GM18858 (cell line): ENCODE measurements at regions not wholly inside any gene's neighbourhood (a gene's known extent, or its start where the extent isn't known, plus 50 kb on each side); places are given as distances from the start of the nearest gene placed in this dataset.
"Not testable (repeated sequence)": the region's sequence is repeated elsewhere in the genome, so short reads cannot be mapped to it uniquely, and the experiment has no call there.

ENCODE experiments used
- ATAC-seq: cut with Tn5 transposase; IDR thresholded peaks from one replicate; pipeline ENCODE4 v1.9.1; 2021; ENCODE audit not compliant: unreplicated experiment

DNA sequence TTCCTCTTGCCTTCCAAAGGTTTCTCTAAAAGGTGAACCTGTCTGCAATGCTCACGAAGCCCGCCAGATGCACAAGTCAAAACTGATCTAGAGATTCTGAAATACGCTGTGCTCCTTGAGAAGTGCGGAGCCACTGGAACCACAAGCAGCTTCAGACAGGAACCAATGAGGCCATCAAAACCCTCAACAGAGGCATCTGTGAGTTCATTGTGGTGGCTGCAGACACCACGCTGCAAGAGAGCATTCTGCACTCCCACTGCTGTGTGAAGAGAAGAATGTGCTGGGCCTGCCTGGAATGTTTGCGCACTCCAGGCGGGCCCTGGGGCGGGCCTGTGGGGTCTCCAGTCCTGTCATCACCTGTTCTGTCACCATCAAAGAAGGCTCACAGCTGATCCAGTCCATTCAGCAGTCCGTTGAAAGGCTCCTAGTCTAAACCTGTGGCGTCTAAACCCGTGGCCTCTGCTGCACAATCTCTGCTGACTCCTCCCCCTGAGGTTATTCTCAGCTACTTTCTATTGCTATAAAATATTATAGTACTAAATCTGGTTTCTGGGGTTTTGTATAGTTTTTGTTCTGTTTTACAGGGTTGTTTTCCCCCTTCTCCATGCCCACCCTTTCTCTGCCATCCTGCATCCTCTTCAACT, 187.4 kb downstream of the FAM72C start:
- not testable (repeated sequence) for ATAC-seq

- not testable (repeated sequence) for ATAC-seq
These were observed 193.6 kb downstream of the FAM72C start for GRCh38 chr1:143778178-143778577.

GRCh38 chr1:143764831-143765230, 207.0 kb downstream of the FAM72C start:
- not testable (repeated sequence) for ATAC-seq

- not testable (repeated sequence) for ATAC-seq
These were observed 211.4 kb downstream of the FAM72C start for GRCh38 chr1:143760366-143760765.

DNA sequence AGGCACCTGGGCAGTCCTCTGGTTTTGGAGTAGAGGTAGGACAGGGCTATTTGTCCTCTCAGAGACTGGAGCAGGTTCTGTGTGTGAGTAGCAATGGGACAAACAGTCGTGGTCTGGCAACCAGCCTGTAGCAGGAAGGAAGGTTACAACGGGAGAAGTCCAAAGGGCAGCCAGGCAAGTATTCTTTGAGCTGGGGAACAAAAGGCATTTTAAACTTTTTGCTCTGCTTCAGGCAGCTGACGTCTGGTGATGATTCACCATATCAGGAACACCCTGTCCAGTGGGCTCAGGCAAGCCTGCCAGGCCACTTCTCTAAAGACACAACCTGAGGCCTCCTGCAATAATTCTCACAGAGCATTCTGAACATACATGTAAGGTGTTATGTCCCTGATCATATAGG, 215.8 kb downstream of the FAM72C start:
- ATAC-seq: not testable (repeated sequence)

DNA sequence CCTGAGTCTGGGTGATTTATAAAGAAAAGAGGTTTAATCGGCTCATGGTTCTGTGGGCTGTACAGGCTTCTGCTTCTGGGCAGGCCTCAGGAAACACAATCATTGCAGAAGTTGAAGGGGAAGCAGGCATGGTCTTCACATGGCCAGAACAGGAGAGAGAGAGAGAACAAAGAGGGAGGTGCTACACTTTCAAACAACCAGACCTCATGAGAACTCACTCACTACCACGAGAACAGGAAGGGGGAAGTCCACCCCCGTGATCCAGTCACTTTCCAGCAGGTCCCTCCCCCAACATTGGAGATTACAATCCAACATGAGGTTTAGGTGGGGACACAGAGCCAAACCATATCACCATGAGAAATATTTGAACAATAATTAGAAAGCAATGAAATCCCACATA, 222.9 kb downstream of the FAM72C start:
- ATAC-seq: no peak

DNA sequence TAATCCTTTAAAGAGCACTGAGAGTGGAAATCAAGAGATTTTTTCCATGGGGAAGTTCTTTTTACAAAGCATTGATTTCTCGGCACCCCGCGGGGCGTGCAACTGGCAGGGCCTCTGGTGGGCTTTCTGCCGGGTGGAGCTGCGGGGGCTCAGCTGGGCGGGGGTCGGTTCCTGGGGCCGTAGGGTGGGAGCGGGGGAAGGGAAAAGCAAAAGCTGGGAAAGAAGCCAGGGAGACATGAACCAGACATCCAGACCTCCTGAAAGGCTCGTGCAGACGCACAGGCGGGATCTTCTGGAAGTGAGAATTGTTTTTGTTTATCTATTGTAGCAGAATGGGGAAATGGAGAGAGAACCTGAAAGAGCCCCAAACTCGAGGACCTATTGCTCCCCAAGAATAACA, 235.2 kb downstream of the FAM72C start:
- no peak for ATAC-seq

- ATAC-seq: no peak
These were observed 235.9 kb downstream of the FAM72C start for GRCh38 chr1:143735764-143736461.

GRCh38 chr1:143734261-143734660, 237.5 kb downstream of the FAM72C start:
- not testable (repeated sequence) for ATAC-seq

- not testable (repeated sequence) for ATAC-seq
These were observed 240.9 kb downstream of the FAM72C start for GRCh38 chr1:143730890-143731289.

DNA sequence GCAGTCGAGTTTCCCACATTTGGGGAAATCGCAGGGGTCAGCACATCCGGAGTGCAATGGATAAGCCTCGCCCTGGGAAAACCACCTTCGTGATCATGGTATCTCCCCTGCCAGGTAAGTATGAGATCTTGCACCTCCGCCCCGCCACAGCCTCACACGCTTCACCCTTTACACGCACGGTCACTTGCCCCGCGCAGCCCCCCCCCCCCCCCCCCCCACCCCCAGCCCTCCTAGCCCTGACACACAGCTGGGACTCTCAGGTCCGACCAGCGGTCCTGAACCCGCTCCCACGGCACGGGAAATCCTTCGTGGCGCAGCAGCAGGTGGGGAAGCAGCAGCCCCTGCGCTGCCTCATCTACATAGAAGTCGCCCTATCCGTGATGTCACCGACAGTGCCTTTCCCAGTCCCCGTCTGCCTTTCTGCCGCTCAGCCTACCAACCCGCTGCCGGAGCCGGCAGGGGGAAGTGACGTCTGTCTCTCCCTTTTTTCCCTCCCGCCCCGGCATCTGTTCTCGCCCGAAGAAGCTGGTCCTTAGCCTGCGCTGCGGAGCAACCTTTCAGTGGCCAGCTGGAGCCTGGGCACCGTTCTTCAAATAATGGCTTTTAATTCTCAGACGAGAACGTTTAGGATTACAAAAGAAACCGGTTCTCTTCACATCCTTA, 242.2 kb downstream of the FAM72C start:
- ATAC-seq: not testable (repeated sequence)

- ATAC-seq: peak; percentile 93
These were observed 242.9 kb downstream of the FAM72C start for GRCh38 chr1:143728802-143729448.

DNA sequence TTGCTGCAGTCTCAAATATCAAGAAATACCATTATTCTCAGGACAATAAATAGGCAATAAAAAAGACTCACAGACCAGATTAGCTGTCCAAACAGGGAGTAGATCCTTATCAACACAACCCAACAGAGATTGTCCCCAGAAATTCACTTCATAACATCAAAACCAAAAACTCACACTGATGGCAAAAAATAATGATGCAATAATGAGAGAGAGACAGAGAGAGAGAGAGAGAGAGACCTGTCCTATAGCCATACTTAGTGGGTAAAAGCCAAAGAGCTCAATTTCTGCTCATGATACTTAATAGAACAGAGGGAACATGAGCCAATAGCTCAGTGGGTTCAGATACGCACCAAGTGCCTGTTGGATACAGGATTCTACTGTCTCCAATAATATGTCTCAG, 244.5 kb downstream of the FAM72C start:
- ATAC-seq: no peak

DNA sequence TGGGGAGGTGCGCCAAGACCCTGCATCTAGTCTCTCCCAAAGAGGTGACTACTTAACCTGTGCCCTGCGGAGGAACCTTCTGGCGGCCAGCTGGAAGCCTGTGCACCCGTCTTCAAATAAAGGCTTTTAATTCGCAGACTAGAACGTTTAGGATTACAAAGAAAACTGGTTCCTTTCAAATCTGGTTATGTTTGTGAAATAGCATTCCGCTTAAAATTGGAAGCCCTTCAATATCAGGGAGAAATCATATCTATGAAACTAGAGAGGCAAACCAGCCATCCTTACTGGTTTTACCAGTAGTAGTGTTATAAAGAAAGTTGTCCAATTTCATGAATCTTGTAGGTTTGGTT, 250.8 kb downstream of the FAM72C start:
- no peak for ATAC-seq

DNA sequence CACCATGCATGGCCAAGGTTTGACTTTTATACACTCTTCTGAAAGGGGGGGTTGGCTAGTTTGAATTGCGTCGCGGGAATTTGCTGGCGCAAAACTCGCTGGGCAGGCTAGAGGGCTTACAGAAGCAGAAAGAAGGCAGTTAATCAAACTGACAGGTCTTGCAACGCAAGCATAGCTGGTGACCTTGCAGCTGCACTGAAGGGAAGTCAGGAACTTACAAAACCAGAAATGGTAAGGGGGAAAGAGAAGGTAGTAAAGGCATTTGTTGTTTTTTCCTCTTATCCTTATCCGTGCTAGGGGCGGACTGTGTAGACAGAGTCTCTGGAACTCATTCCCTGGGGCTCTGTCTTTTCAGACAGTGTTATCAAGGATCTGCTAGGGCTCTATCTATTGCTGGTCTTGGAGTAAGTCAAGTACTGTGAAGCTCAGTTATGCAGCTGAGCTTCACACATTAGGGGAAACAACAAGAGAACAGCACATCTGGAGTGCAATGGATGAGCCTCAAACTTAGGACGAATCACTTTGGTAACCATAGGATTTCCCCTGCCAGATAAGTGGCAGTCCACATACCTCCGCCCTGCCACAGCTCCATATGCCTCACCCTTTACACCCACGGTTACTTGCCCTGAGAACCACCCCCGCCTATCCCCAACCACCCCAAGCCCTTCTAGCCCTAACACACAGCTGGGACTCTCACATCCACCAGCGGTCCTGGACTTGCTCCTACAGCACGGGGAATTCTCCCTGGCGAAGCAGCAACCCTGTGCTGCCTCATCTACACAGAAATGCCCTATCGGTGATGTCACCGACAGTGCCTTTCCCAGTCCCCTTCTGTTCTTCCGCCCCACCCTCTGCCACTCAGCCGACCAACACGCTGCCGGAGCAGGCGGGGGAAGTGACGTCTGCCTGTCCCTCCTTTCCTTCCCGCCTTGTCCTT, 251.4 kb downstream of the FAM72C start:
- ATAC-seq: no peak

GRCh38 chr1:143718524-143718923, 253.3 kb downstream of the FAM72C start:
- no peak for ATAC-seq

- ATAC-seq: no peak
These were observed 253.8 kb downstream of the FAM72C start for GRCh38 chr1:143718021-143718420.

GRCh38 chr1:143717434-143717833, 254.4 kb downstream of the FAM72C start:
- ATAC-seq: no peak

GRCh38 chr1:143714913-143715312, 256.9 kb downstream of the FAM72C start:
- ATAC-seq: not testable (repeated sequence)

DNA sequence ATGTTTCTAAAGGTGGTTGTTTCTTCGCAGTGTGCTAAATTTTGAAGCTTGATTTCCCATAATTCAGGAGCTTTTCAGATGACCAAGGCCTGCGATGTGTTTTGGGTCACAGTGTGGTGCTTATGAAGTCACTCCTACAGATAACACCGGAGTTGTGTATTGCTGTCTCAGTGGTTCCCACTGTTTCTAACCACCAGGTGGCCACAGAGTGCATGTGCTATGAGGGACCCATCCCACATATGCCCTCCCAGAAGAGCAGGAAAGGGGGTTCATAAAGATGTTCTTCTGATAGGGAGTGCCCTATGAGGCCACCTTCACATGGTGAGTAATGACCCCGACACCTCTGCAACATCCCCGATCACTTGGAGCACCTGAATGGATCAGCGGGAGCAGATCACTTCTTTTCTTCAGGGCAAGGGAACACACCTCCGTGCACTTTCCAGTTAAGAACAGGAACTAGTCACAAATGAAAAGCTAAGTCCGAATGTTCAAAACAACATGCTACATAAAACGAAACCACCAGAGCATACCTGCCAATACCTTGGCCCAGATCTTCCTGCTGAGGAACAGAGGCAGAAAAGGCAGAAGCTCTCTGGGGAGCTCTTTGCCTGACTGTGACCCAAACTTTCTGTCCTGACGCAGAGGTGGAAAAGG, 262.1 kb downstream of the FAM72C start:
- ATAC-seq: not testable (repeated sequence)
